H9 (cell line): ENCODE measurements at regions not wholly inside any gene's neighbourhood (a gene's known extent, or its start where the extent isn't known, plus 50 kb on each side); places are given as distances from the start of the nearest gene placed in this dataset.

Experiments
- DNase-seq: peaks from one replicate; pipeline ENCODE4 v3.0.0-alpha.2; 2017
- H2AFZ ChIP-seq: one replicate; pipeline ENCODE4 v1.6.1; 2013; ENCODE audit warnings: mild to moderate bottlenecking, low read length, control low read depth, moderate library complexity
- H2AK5ac ChIP-seq: 2 replicates; pipeline ENCODE4 v1.6.1; 2013; ENCODE audit warnings: low read length, control low read depth, mixed read lengths; ENCODE audit not compliant: insufficient read length
- H2BK120ac ChIP-seq: one replicate; pipeline ENCODE4 v1.6.1; 2013; ENCODE audit warnings: low read depth, mild to moderate bottlenecking, low read length, control low read depth, inconsistent platforms; ENCODE audit not compliant: poor library complexity, severe bottlenecking
- H2BK12ac ChIP-seq: 2 replicates; pipeline ENCODE4 v1.6.1; 2013; ENCODE audit warnings: low read length, control low read depth, mixed read lengths, low read depth; ENCODE audit not compliant: insufficient read length
- H2BK15ac ChIP-seq: 2 replicates; pipeline ENCODE4 v1.6.1; 2013; ENCODE audit warnings: low read depth, low read length, control low read depth
- H2BK20ac ChIP-seq: one replicate; pipeline ENCODE4 v1.6.1; 2013; ENCODE audit warnings: low read depth, mild to moderate bottlenecking, low read length, control low read depth, inconsistent platforms; ENCODE audit not compliant: poor library complexity, severe bottlenecking
- H2BK5ac ChIP-seq: 2 replicates; pipeline ENCODE4 v1.6.1; 2013; ENCODE audit warnings: low read length, control low read depth, mixed read lengths; ENCODE audit not compliant: insufficient read length
- H3K14ac ChIP-seq: 2 replicates; pipeline ENCODE4 v1.6.1; 2013; ENCODE audit warnings: low read length, control low read depth; ENCODE audit not compliant: insufficient read depth
- H3K18ac ChIP-seq: 2 replicates; pipeline ENCODE4 v1.6.1; 2013; ENCODE audit warnings: low read depth, mild to moderate bottlenecking, mixed read lengths, low read length, control low read depth; ENCODE audit not compliant: insufficient read length
- H3K23ac ChIP-seq: 2 replicates; pipeline ENCODE4 v1.6.1; 2013; ENCODE audit warnings: low read length, control low read depth, mixed read lengths, low read depth; ENCODE audit not compliant: insufficient read length
- H3K23me2 ChIP-seq: 2 replicates; pipeline ENCODE4 v1.6.1; 2013; ENCODE audit warnings: low read depth, mild to moderate bottlenecking, mixed read lengths, low read length, control low read depth; ENCODE audit not compliant: insufficient read length, poor library complexity, severe bottlenecking
- H3K27ac ChIP-seq: 2 replicates; pipeline ENCODE4 v1.5.1; 2013; ENCODE audit warnings: low read length, control low read depth, mixed read lengths, low read depth; ENCODE audit not compliant: insufficient read length
- H3K27me3 ChIP-seq: 2 replicates; pipeline ENCODE4 v1.6.1; 2013; ENCODE audit warnings: low read length, control low read depth, inconsistent platforms; ENCODE audit not compliant: insufficient read depth
- H3K4ac ChIP-seq: 2 replicates; pipeline ENCODE4 v1.6.1; 2013; ENCODE audit warnings: low read depth, mild to moderate bottlenecking, control low read depth, inconsistent platforms, low read length, moderate library complexity
- H3K4me1 ChIP-seq: 2 replicates; pipeline ENCODE4 v1.6.1; 2013; ENCODE audit warnings: low read length, control low read depth, inconsistent platforms; ENCODE audit not compliant: insufficient read depth
- H3K4me2 ChIP-seq: 2 replicates; pipeline ENCODE4 v1.6.1; 2013; ENCODE audit warnings: low read length, control low read depth, mixed read lengths; ENCODE audit not compliant: insufficient read length, insufficient read depth
- H3K56ac ChIP-seq: 2 replicates; pipeline ENCODE4 v1.6.1; 2013; ENCODE audit warnings: low read depth, mild to moderate bottlenecking, mixed read lengths, low read length, control low read depth; ENCODE audit not compliant: insufficient read length
- H3K79me1 ChIP-seq: 2 replicates; pipeline ENCODE4 v1.6.1; 2013; ENCODE audit warnings: low read depth, mild to moderate bottlenecking, moderate library complexity, low read length, control low read depth, inconsistent platforms; ENCODE audit not compliant: insufficient read depth, poor library complexity, severe bottlenecking
- H3K79me2 ChIP-seq: 2 replicates; pipeline ENCODE4 v1.6.1; 2013; ENCODE audit warnings: low read length, control low read depth, inconsistent platforms; ENCODE audit not compliant: insufficient read depth
- H3K9ac ChIP-seq: 2 replicates; pipeline ENCODE4 v1.6.1; 2013; ENCODE audit warnings: low read length, control low read depth, mixed read lengths; ENCODE audit not compliant: insufficient read length; ENCODE audit errors: extremely low read depth
- H3K9me3 ChIP-seq: one replicate; pipeline ENCODE4 v1.6.1; 2013; ENCODE audit warnings: low read depth, low read length, inconsistent platforms; ENCODE audit not compliant: control insufficient read depth
- H3T11ph ChIP-seq: one replicate; pipeline ENCODE4 v1.6.1; 2013; ENCODE audit warnings: mild to moderate bottlenecking, low read length, control low read depth, inconsistent platforms
- H4K20me1 ChIP-seq: one replicate; pipeline ENCODE4 v1.6.1; 2013; ENCODE audit not compliant: control insufficient read depth, insufficient read length, insufficient read depth
- H4K5ac ChIP-seq: 2 replicates; pipeline ENCODE4 v1.6.1; 2013; ENCODE audit warnings: low read depth, mild to moderate bottlenecking, mixed read lengths, low read length, control low read depth; ENCODE audit not compliant: insufficient read length
- H4K8ac ChIP-seq: replicated peaks from 2 replicates; pipeline ENCODE4 v1.6.1; 2013; ENCODE audit warnings: low read length, control low read depth, mixed read lengths, low read depth; ENCODE audit not compliant: insufficient read length
- H4K91ac ChIP-seq: 2 replicates; pipeline ENCODE4 v1.6.1; 2013; ENCODE audit warnings: low read depth, mild to moderate bottlenecking, moderate library complexity, mixed read lengths, low read length, control low read depth; ENCODE audit not compliant: insufficient read length
- H3K27ac Mint-ChIP-seq, 3 experiments: 2 replicates in 2 of 3; 3 replicates in 1 of 3; pipeline ENCODE4 v1.8.0; 2020 to 2021; ENCODE audit warnings: mixed read lengths in 3 of 3, mild to moderate bottlenecking in 1 of 3, moderate library complexity in 1 of 3
- H3K27me3 Mint-ChIP-seq: 2 replicates; pipeline ENCODE4 v1.8.0; 2021; ENCODE audit warnings: low read depth, mild to moderate bottlenecking, moderate library complexity, mixed read lengths
- H3K36me3 Mint-ChIP-seq, 3 experiments: 2 replicates in 2 of 3; 3 replicates in 1 of 3; pipeline ENCODE4 v1.8.0; 2020 to 2021; ENCODE audit warnings: low read depth in 3 of 3, mixed read lengths in 3 of 3; ENCODE audit not compliant: insufficient read depth in 1 of 3
- H3K4me1 Mint-ChIP-seq, 2 experiments: 2 replicates each; pipeline ENCODE4 v1.8.0; 2020; ENCODE audit warnings: mixed read lengths in 2 of 2
- H3K4me3 Mint-ChIP-seq, 2 experiments: 2 replicates in 1 of 2; 3 replicates in 1 of 2; pipeline ENCODE4 v1.8.0; 2020 to 2021; ENCODE audit warnings: mild to moderate bottlenecking in 2 of 2, mixed read lengths in 2 of 2, moderate library complexity in 1 of 2
- H3K9me3 Mint-ChIP-seq, 2 experiments: 2 replicates in 1 of 2; 3 replicates in 1 of 2; pipeline ENCODE4 v1.8.0; 2020; ENCODE audit warnings: mild to moderate bottlenecking in 2 of 2, mixed read lengths in 2 of 2, moderate library complexity in 1 of 2
- WGBS: extraction: QIAGEN DNeasy Blood & Tissue Kit; methylation state at CpG from one replicate; pipeline ENCODE4 v1.1.7; 2013; ENCODE audit warnings: missing lambda C conversion rate, low lambda C conversion rate, mixed read lengths; ENCODE audit not compliant: insufficient read length; ENCODE audit errors: extremely low coverage; 5-methylcytosine and 5-hydroxymethylcytosine counted together
- TF ChIP-seq, protein P1 (sequence below): fragments of 200-600 bp; sonication (generic); conservative IDR thresholded peaks from 3 replicates; pipeline ENCODE4 v1.8.0; 2021; ENCODE audit warnings: antibody characterized with exemption, mild to moderate bottlenecking

DNA sequence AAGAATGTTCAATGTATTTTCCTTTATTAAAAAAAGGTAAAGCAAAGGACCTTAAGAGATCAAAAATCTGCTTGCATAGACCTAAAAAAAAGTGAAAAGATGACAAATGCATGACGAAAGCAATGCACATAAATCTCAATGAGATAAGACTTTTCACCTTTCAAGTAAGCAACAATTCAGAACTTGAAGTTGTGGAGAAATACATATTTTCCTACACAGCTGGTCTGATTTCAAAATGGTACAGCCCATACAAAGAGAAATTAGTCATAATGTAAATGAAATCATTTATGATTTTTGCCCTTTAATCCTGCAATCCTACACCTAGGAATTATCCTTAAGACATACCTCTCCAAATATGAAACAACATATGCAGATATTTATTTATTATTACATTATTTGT is 568.0 kb downstream of the ANXA1 start:
- peaks cover 0 to 5% of the 10 kb centered on the region in 2 experiments; a peak in 2 of 5 replicates for H3K9me3 Mint-ChIP-seq
- H2AK5ac ChIP-seq = no peak overlapping the region
- H3K23ac ChIP-seq = no peak overlapping the region
- H3K27ac Mint-ChIP-seq = no peak overlapping the region
- no peaks in the 10 kb centered on the region for H3K27me3 Mint-ChIP-seq
- no peak overlapping the region for H4K91ac ChIP-seq
- H3K79me1 ChIP-seq = no peaks in the 10 kb centered on the region
- H3K4me1 Mint-ChIP-seq = no peaks in the 10 kb centered on the region
- no peak overlapping the region for H3K27ac ChIP-seq
- no peak overlapping the region for H4K5ac ChIP-seq
- H2AFZ ChIP-seq = no peak overlapping the region
- H3K9ac ChIP-seq = no peak overlapping the region
- no peak overlapping the region for H3K18ac ChIP-seq
- H3K56ac ChIP-seq = no peak overlapping the region
- no peak overlapping the region for H4K8ac ChIP-seq
- H3K23me2 ChIP-seq = no peaks in the 10 kb centered on the region
- peaks cover 0 to 1% (median 0%) of the 10 kb centered on the region in 3 experiments; a peak in 2 of 7 replicates for H3K36me3 Mint-ChIP-seq
- H3K27me3 ChIP-seq = no peaks in the 10 kb centered on the region
- H3K4me2 ChIP-seq = no peak overlapping the region
- H3K4me3 Mint-ChIP-seq = no peak overlapping the region
- no CpG with 5 or more reads among the region's 1 CpG for WGBS
- no peak overlapping the region for H2BK20ac ChIP-seq
- no peaks in the 10 kb centered on the region for H3K79me2 ChIP-seq
- no peak overlapping the region for H3K4ac ChIP-seq
- H2BK120ac ChIP-seq = no peak overlapping the region
- no peak overlapping the region for H3T11ph ChIP-seq
- TF ChIP-seq, protein P1, sequence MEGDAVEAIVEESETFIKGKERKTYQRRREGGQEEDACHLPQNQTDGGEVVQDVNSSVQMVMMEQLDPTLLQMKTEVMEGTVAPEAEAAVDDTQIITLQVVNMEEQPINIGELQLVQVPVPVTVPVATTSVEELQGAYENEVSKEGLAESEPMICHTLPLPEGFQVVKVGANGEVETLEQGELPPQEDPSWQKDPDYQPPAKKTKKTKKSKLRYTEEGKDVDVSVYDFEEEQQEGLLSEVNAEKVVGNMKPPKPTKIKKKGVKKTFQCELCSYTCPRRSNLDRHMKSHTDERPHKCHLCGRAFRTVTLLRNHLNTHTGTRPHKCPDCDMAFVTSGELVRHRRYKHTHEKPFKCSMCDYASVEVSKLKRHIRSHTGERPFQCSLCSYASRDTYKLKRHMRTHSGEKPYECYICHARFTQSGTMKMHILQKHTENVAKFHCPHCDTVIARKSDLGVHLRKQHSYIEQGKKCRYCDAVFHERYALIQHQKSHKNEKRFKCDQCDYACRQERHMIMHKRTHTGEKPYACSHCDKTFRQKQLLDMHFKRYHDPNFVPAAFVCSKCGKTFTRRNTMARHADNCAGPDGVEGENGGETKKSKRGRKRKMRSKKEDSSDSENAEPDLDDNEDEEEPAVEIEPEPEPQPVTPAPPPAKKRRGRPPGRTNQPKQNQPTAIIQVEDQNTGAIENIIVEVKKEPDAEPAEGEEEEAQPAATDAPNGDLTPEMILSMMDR = no peak
- no peak for DNase-seq
- H3K9me3 ChIP-seq = no peaks in the 10 kb centered on the region
- no peak overlapping the region for H2BK5ac ChIP-seq
- no peaks in the 10 kb centered on the region for H4K20me1 ChIP-seq
- H3K4me1 ChIP-seq = no peaks in the 10 kb centered on the region
- H2BK12ac ChIP-seq = no peak overlapping the region
- H3K14ac ChIP-seq = no peak overlapping the region
- H2BK15ac ChIP-seq = no peak overlapping the region
